ENCODE measurements at regions not wholly inside any gene's neighbourhood (a gene's known extent, or its start where the extent isn't known, plus 50 kb on each side); places are given as distances from the start of the nearest gene placed in this dataset.

GRCh38 chr5:163033656-163034055 is 403.7 kb upstream of the CCNG1 start:
- Histone ChIP-seq H3K9me3 (no peaks in the 10 kb centered on the region), H3K27ac (no peak overlapping the region), H3K4me3 (no peak overlapping the region), H3K4me2 (no peak overlapping the region), H3K4me1 (no peaks in the 10 kb centered on the region)
- ChIA-PET POLR2A (no interaction called here), CTCF (no interaction called here)
- DNase-seq (ENCODE audit: low read depth in 1 of 2, low spot score in 1 of 2) (no peak), FAIRE-seq (no peak), ATAC-seq (no peak)
- TF ChIP-seq TP53 (CRISPR knock-in tag; IDR thresholded peaks at IDR 0.05): no peak
- no peak for TF ChIP-seq ZFP36 (IDR thresholded peaks at IDR 0.05; ENCODE audit: borderline replicate concordance, partially characterized antibody)
- TF ChIP-seq ELK1 (IDR thresholded peaks at IDR 0.05; ENCODE audit: low read depth, low read length): no peak
- TF ChIP-seq ZC3H11A (IDR thresholded peaks at IDR 0.05): no peak
- no peak for TF ChIP-seq NPAS2 (CRISPR knock-in tag; IDR thresholded peaks at IDR 0.05; ENCODE audit: borderline replicate concordance)
- TF ChIP-seq, protein P1, sequence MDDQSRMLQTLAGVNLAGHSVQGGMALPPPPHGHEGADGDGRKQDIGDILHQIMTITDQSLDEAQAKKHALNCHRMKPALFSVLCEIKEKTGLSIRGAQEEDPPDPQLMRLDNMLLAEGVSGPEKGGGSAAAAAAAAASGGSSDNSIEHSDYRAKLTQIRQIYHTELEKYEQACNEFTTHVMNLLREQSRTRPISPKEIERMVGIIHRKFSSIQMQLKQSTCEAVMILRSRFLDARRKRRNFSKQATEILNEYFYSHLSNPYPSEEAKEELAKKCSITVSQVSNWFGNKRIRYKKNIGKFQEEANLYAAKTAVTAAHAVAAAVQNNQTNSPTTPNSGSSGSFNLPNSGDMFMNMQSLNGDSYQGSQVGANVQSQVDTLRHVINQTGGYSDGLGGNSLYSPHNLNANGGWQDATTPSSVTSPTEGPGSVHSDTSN (IDR thresholded peaks at IDR 0.05): no peak
- no peak for TF ChIP-seq CBX2 (IDR thresholded peaks at IDR 0.05; ENCODE audit: borderline replicate concordance, low read depth)
- TF ChIP-seq CBX8 (IDR thresholded peaks at IDR 0.05): no peak
- TF ChIP-seq CHD2 (IDR thresholded peaks at IDR 0.05; ENCODE audit: low read length, partially characterized antibody): no peak
- no peak for TF ChIP-seq ESRRA (IDR thresholded peaks at IDR 0.05; ENCODE audit: borderline replicate concordance, low read length)
- TF ChIP-seq REST (IDR thresholded peaks at IDR 0.05): no peak
- TF ChIP-seq CEBPB (IDR thresholded peaks at IDR 0.05): no peak
- no peak for TF ChIP-seq FOSB (CRISPR knock-in tag; IDR thresholded peaks at IDR 0.05)
- TF ChIP-seq MAX (IDR thresholded peaks at IDR 0.05): no peak
- TF ChIP-seq EHMT2 (IDR thresholded peaks at IDR 0.05; ENCODE audit: low read depth): no peak
- TF ChIP-seq POLR2A (IDR thresholded peaks at IDR 0.05; ENCODE audit: low read length): no peak
- TF ChIP-seq KDM5A (IDR thresholded peaks at IDR 0.05): no peak
- TF ChIP-seq, protein P2, sequence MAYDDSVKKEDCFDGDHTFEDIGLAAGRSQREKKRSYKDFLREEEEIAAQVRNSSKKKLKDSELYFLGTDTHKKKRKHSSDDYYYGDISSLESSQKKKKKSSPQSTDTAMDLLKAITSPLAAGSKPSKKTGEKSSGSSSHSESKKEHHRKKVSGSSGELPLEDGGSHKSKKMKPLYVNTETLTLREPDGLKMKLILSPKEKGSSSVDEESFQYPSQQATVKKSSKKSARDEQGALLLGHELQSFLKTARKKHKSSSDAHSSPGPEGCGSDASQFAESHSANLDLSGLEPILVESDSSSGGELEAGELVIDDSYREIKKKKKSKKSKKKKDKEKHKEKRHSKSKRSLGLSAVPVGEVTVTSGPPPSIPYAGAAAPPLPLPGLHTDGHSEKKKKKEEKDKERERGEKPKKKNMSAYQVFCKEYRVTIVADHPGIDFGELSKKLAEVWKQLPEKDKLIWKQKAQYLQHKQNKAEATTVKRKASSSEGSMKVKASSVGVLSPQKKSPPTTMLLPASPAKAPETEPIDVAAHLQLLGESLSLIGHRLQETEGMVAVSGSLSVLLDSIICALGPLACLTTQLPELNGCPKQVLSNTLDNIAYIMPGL (CRISPR knock-in tag; IDR thresholded peaks at IDR 0.05; ENCODE audit: borderline replicate concordance): no peak
- TF ChIP-seq RAD21 (conservative IDR thresholded peaks at IDR 0.05 in 1 of 2, IDR thresholded peaks at IDR 0.05 in 1 of 2): no peak
- TF ChIP-seq FOSL2 (IDR thresholded peaks at IDR 0.05): no peak
- no peak for TF ChIP-seq FOSL2 (CRISPR knock-in tag; IDR thresholded peaks at IDR 0.05)
- 23% methylated on average over 3 of the region's 3 CpGs for WGBS (ENCODE audit: missing lambda C conversion rate)

GRCh38 chr5:163041254-163041653 is 396.1 kb upstream of the CCNG1 start:
- H3K4me2 ChIP-seq: no peak overlapping the region
- CTCF ChIA-PET: interaction anchor here (0.6 kb wide), 1 partner anchor 418 kb away, joined by 4 read pairs; no protein-coding TSS in a partner anchor
- H3K27ac ChIP-seq: no peak overlapping the region
- WGBS (ENCODE audit: missing lambda C conversion rate): 0% methylated on average over 1 of the region's 1 CpG
- DNase-seq (ENCODE audit: low read depth in 1 of 2, low spot score in 1 of 2): no peak
- no peak for FAIRE-seq
- H3K4me3 ChIP-seq: no peak overlapping the region
- H3K9me3 ChIP-seq: no peaks in the 10 kb centered on the region
- POLR2A ChIA-PET: no interaction called here
- no peak for ATAC-seq
- H3K4me1 ChIP-seq: no peaks in the 10 kb centered on the region
- no peak for TF ChIP-seq ZSCAN20 (CRISPR knock-in tag; IDR thresholded peaks at IDR 0.05)
- no peak for TF ChIP-seq FOSB (CRISPR knock-in tag; IDR thresholded peaks at IDR 0.05)
- TF ChIP-seq GATA3 (IDR thresholded peaks at IDR 0.05; ENCODE audit: borderline replicate concordance): no peak
- TF ChIP-seq, protein P2 (CRISPR knock-in tag; IDR thresholded peaks at IDR 0.05; ENCODE audit: borderline replicate concordance): no peak
- TF ChIP-seq ATOH8 (CRISPR knock-in tag; IDR thresholded peaks at IDR 0.05; ENCODE audit: low read depth): no peak
- no peak for TF ChIP-seq JUN (IDR thresholded peaks at IDR 0.05)
- TF ChIP-seq BHLHE40 (IDR thresholded peaks at IDR 0.05; ENCODE audit: low read depth, low read length): no peak
- no peak for TF ChIP-seq NFE2L2 (conservative IDR thresholded peaks at IDR 0.05; ENCODE audit: low read length)
- no peak for TF ChIP-seq NPAS2 (CRISPR knock-in tag; IDR thresholded peaks at IDR 0.05; ENCODE audit: borderline replicate concordance)
- no peak for TF ChIP-seq RCOR1 (IDR thresholded peaks at IDR 0.05; ENCODE audit: low read depth, low read length)
- no peak for TF ChIP-seq EHF (CRISPR knock-in tag; IDR thresholded peaks at IDR 0.05)
- no peak for TF ChIP-seq TFCP2L1 (CRISPR knock-in tag; IDR thresholded peaks at IDR 0.05)
